Hematopoietic multipotent progenitor cell treated with erythropoietin and hydrocortisone succinate and interleukin-3 and kit ligand, for 6 days (in vitro differentiated cells): ENCODE measurements at regions not wholly inside any gene's neighbourhood (a gene's known extent, or its start where the extent isn't known, plus 50 kb on each side); places are given as distances from the start of the nearest gene placed in this dataset.

ENCODE experiments used
- DNase-seq: peaks from one replicate; pipeline ENCODE4 v3.0.0-alpha.2; 2015

DNA sequence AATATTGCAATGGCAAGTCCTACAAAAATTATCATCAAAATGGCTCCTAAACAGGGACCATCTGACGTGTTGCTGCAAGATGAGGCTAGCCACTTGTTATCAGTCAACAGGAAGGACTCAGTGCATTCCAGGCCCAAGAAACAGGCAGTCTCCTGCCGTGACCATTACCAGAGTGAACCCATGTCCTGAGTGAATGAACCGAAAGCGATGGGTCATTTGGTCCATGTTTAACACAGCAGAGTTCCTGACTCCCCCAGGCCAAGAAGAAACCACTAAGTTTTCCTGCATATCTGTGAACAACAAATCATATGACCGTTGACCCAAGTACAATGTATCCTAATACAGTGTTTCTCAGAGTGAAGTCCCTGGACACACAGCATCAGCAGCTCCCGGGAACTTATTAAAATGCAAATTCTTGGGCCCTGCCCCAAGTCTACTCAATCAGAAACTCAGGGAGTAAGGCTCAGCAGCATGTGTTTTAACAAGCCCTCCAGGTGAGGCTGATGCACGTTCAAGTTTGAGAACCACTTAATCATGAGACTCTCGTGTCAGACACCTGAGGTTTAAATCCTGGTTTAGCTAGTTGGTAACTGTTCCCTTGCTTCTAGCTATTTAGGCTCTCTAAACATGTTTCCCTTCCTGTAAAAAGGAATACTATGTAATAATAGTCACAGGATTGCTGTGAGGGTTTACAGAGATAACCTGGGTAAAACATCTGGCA, 429.4 kb upstream of the MAF start:
- no peak for DNase-seq

- DNase-seq, result no peak
Observed at GRCh38 chr16:80029381-80029630, 428.8 kb upstream of the MAF start.

DNA sequence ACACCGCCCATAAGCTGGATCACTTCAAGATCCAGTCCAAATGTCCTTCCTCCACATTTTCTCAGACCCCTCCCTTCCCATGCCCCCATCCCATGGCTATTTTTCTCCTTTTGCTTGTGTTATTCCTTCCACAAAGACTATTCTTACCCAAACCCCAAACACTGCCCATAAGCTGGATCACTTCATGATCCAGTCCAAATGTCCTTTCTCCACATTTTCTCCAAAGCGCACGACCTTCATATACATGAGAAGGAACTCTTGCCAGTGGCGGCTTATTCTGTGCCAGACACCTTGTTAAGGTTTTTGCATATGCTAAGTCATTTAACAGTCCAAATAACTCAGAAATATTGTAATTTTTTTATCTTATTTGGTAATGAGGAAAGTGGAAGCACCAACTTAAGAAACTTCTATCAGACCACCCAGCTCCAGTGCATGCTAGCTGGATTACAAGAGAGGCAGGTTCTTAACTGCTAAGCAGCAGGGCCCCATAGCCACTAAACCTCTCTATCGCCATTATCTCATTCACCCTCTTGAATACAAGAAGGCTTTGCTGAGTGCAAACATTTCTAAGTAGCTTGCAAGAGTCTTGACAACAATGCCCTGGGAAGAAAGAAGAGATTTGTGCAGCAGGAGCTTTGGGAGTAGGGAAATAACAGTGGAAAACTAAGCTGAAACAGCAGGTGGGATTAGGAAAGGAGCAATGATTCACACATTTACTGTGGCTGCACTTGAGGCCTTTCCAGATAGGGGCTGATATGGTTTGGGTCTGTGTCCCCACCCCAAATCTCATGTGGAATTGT, 428.2 kb upstream of the MAF start:
- DNase-seq, result no peak

GRCh38 chr16:80027007-80027965, 426.7 kb upstream of the MAF start:
- peak; percentile 60 for DNase-seq

- DNase-seq, result no peak
Observed at GRCh38 chr16:80025236-80025635, 424.7 kb upstream of the MAF start.

DNA sequence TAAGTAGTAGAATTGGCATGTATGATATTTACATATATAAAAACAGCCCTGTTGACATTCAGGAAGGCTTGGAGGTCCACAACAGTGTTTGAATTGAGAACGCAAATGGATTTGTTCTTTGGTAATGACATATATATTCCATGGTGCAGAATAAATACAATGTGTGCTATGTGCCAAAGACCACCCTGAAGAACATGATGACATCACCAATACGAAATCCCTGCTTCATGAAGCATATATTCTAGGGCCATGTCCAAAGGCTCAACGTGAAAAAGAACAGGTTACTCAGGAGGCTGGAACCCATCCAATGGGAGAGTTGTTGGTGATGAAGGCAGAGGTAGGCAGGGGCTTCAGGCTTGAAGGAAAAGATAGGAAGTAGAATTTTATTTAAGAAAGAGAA, 423.9 kb upstream of the MAF start:
- DNase-seq, result no peak

- DNase-seq, result no peak
Observed at GRCh38 chr16:80023865-80024264, 423.3 kb upstream of the MAF start.

DNA sequence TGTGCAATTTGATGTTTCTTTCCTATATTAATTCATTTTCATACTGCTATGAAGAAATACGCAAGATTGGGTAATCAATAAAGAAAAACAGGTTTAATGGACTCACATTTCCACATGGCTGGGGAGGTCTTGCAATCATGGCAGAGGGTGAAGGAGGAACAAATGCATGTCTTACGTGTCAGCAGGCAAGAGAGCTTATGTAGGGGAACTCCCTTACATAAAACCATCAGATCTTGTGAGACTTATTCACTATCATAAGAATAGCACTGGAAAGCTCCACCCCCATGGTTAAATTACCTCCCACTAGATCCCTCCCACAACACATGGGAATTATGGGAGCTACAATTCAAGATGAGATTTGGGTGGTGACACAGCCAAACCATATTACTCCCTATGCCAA, 418.9 kb upstream of the MAF start:
- DNase-seq, result no peak

- DNase-seq, result no peak
Observed at GRCh38 chr16:80018466-80018865, 417.9 kb upstream of the MAF start.

- DNase-seq, result no peak
Observed at GRCh38 chr16:80016731-80017326, 416.3 kb upstream of the MAF start.

DNA sequence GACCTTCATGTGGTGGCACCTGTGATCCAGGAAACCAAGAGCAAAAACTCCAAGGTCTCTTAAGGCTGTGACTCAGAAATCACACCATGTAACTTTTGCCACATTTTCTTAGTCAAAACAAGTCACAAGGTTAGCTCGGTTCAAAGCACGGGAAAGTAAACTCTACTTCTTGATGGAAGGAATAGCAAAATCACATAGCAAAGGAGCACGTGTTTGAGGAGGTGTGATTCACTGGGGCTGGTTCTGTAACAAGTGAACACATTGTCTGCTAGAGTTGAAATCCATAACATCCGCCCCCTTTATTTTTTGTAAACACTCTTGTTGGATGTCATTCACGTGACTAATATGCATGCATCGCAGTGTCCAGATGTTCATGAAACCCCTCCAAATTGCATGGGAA, 415.0 kb upstream of the MAF start:
- DNase-seq, result no peak

DNA sequence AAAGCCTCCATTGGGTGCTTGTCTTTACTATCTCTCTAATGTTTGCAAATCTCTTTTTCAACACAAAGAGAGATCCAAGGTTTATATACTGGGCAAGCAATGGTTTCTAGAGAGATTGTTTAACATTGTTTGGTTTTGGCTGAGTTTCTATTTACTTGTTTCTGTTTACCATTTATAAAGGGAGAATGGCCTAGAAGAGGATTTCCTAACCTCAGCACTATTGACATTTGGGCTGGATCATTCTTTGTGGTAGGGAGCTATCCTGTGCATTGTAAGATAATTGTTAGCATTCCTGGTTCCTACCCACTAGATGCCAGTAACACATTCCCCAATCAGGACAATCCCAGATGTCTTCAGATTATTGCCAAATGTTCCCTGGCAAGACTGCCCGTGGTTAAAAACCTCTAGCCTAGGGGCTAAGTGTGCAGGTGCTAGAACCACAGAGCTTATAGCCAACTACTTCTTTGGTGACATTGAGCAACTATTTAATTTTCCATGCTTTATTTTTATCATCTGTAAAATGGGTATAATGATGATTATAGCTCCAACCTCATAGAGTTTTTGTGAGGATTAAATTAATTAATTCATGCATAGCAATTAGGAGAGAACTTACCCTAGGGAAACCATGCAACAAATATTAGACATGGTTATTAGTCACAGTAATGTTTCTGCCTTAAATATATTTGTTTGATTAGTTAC, 413.9 kb upstream of the MAF start:
- DNase-seq, result no peak

DNA sequence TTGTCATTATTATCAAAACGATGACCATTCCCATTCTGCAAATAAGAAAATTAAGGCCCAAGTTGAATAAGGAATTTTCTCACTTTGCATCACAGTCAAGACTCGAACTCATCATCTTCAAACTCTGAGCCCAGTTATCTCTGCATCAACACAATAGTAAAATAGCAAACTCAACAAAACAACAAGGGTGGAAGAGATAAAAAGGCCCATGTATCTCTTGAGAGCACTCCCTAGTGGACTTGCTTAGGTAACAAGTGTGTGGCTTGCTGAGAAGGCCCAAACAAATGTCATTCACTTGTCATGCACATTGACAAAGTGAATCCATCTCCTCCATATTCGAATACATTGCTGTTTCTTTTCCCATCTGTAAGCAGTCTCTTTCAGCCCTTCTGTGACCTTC, 412.0 kb upstream of the MAF start:
- DNase-seq, result no peak

- no peak for DNase-seq
Observed at GRCh38 chr16:80009971-80010659, 409.6 kb upstream of the MAF start.

- no peak for DNase-seq
Observed at GRCh38 chr16:80008857-80009256, 408.3 kb upstream of the MAF start.

DNA sequence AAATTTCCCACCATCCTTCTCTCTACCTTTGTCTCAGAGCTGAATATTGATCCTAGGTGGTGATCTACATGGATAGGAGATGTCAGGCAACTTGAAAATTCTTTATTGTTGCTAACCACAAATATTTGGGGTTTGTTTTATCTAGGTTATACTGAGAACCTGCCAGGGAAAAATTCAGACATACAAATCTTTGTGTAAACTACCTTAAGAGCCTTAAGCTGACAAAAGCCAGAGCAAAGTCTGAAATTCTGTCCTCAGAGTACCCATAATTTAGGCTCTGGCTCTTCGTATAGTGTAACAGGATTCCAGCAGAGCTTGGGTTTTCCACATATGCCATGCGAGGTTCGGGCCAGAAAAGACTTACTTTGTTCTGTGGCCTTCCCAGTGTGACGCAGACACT, 406.7 kb upstream of the MAF start:
- DNase-seq, result no peak

GRCh38 chr16:80006241-80007215, 406.0 kb upstream of the MAF start:
- DNase-seq, result no peak

DNA sequence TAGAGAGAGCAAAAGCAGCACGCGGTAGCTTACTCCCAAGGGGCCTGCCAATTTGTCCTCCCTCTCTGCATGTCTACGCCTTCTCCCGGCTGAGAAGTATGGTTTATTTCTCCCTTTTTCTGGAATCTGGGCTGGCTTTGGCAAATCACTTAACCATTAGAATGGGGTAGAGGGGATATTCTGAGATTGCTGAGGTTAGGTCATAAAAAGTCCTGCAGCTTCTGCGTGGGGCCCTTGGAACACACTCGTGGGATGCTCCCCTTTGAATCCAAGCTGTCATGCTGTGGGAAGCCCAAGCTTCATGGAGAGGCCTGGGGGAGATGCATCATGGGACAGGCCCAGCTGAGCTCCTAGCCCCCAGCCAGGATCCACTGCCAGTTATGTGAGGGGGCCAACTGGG, 403.6 kb upstream of the MAF start:
- no peak for DNase-seq

GRCh38 chr16:80002261-80002660, 401.7 kb upstream of the MAF start:
- no peak for DNase-seq

- no peak for DNase-seq
Observed at GRCh38 chr16:79998143-79998542, 397.6 kb upstream of the MAF start.

- peak; percentile 27 for DNase-seq
Observed at GRCh38 chr16:79997257-79997656, 396.7 kb upstream of the MAF start.
